B cell (primary cell): ENCODE measurements at regions not wholly inside any gene's neighbourhood (a gene's known extent, or its start where the extent isn't known, plus 50 kb on each side); places are given as distances from the start of the nearest gene placed in this dataset.

Experiments used
- EZH2 ChIP-seq: IDR thresholded peaks from 2 replicates; pipeline ENCODE4 v1.6.1; 2012; ENCODE audit warnings: borderline replicate concordance, low read depth, mild to moderate bottlenecking, moderate library complexity, low read length; ENCODE audit not compliant: insufficient read depth, poor library complexity, severe bottlenecking
- TF ChIP-seq, protein P1 (sequence below): fragments of 200-600 bp; IDR thresholded peaks from one replicate; pipeline ENCODE4 v1.8.0; 2022; ENCODE audit warnings: antibody characterized with exemption, mild to moderate bottlenecking

DNA sequence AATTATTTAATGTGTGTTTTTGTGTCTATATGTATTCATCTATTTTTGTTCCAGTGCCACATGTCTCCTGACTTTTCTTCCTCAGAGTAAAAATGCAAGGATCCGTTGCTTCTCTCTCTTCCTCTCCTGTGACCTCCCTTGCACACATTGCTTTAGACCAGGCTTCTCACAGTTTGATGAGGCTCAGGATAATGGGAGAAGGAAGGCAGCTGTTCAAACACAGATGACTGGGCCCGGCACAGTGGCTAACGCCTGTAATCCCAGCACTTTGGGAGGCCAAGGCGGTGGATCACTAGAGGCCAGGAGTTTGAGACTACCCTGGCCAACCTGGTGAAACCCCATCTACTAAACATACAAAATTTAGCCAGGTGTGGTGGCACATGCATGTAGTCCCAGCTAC is 241.9 kb downstream of the SAMD5 start:
- TF ChIP-seq, protein P1, sequence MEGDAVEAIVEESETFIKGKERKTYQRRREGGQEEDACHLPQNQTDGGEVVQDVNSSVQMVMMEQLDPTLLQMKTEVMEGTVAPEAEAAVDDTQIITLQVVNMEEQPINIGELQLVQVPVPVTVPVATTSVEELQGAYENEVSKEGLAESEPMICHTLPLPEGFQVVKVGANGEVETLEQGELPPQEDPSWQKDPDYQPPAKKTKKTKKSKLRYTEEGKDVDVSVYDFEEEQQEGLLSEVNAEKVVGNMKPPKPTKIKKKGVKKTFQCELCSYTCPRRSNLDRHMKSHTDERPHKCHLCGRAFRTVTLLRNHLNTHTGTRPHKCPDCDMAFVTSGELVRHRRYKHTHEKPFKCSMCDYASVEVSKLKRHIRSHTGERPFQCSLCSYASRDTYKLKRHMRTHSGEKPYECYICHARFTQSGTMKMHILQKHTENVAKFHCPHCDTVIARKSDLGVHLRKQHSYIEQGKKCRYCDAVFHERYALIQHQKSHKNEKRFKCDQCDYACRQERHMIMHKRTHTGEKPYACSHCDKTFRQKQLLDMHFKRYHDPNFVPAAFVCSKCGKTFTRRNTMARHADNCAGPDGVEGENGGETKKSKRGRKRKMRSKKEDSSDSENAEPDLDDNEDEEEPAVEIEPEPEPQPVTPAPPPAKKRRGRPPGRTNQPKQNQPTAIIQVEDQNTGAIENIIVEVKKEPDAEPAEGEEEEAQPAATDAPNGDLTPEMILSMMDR = no peak
- no peak for TF ChIP-seq EZH2
